ENCODE measurements at regions not wholly inside any gene's neighbourhood (a gene's known extent, or its start where the extent isn't known, plus 50 kb on each side); places are given as distances from the start of the nearest gene placed in this dataset.
"Not testable (repeated sequence)": the region's sequence is repeated elsewhere in the genome, so short reads cannot be mapped to it uniquely, and the experiment has no call there.

- Histone ChIP-seq H3K9me3 (ENCODE audit: insufficient read depth, low read length) (peaks cover 15% of the 10 kb centered on the region; the same call in 1 of the 2 replicates), H3K27me3 (ENCODE audit: insufficient read depth, insufficient read length) (no peaks in the 10 kb centered on the region), H3K4me3 (ENCODE audit: insufficient read length, low read depth) (no peak overlapping the region), H3K36me3 (ENCODE audit: insufficient read depth, insufficient read length, low read length) (no peaks in the 10 kb centered on the region), H3K9ac (ENCODE audit: insufficient read length, low read depth) (no peak overlapping the region), H3K4me1 (ENCODE audit: insufficient read depth, insufficient read length) (no peaks in the 10 kb centered on the region)
- TF ChIP-seq ZNF274 (IDR thresholded peaks at IDR 0.05; ENCODE audit: low read depth, low read length) (no peak), SUZ12 (IDR thresholded peaks at IDR 0.05; ENCODE audit: extremely low read depth, insufficient read depth, insufficient read length) (no peak), YY1 (IDR thresholded peaks at IDR 0.05; ENCODE audit: insufficient read depth, insufficient read length) (no peak)
- no peak for DNase-seq (ENCODE audit: low read depth, low spot score)
These were observed 142.4 kb upstream of the ZNF608 start for GRCh38 chr5:124888622-124889485.

GRCh38 chr5:124889486-124889825, 143.0 kb upstream of the ZNF608 start:
- DNase-seq (ENCODE audit: low read depth, low spot score): no peak
- TF ChIP-seq SUZ12 (IDR thresholded peaks at IDR 0.05; ENCODE audit: extremely low read depth, insufficient read depth, insufficient read length) (no peak), ZNF274 (IDR thresholded peaks at IDR 0.05; ENCODE audit: low read depth, low read length) (no peak), YY1 (IDR thresholded peaks at IDR 0.05; ENCODE audit: insufficient read depth, insufficient read length) (no peak)
- H3K9ac ChIP-seq (ENCODE audit: insufficient read length, low read depth): no peak overlapping the region
- H3K9me3 ChIP-seq (ENCODE audit: insufficient read depth, low read length): peaks cover 15% of the 10 kb centered on the region; the same call in 1 of the 2 replicates
- no peaks in the 10 kb centered on the region for H3K4me1 ChIP-seq (ENCODE audit: insufficient read depth, insufficient read length)
- no peaks in the 10 kb centered on the region for H3K27me3 ChIP-seq (ENCODE audit: insufficient read depth, insufficient read length)
- H3K4me3 ChIP-seq (ENCODE audit: insufficient read length, low read depth): no peak overlapping the region
- H3K36me3 ChIP-seq (ENCODE audit: insufficient read depth, insufficient read length, low read length): no peaks in the 10 kb centered on the region

- no peaks in the 10 kb centered on the region for H3K4me1 ChIP-seq (ENCODE audit: insufficient read depth, insufficient read length)
- no peaks in the 10 kb centered on the region for H3K36me3 ChIP-seq (ENCODE audit: insufficient read depth, insufficient read length, low read length)
- H3K9ac ChIP-seq (ENCODE audit: insufficient read length, low read depth): no peak overlapping the region
- H3K4me3 ChIP-seq (ENCODE audit: insufficient read length, low read depth): no peak overlapping the region
- H3K9me3 ChIP-seq (ENCODE audit: insufficient read depth, low read length): peaks cover 15% of the 10 kb centered on the region; the same call in 1 of the 2 replicates
- no peak for TF ChIP-seq SUZ12 (IDR thresholded peaks at IDR 0.05; ENCODE audit: extremely low read depth, insufficient read depth, insufficient read length)
- no peak for TF ChIP-seq ZNF274 (IDR thresholded peaks at IDR 0.05; ENCODE audit: low read depth, low read length)
- no peak for TF ChIP-seq YY1 (IDR thresholded peaks at IDR 0.05; ENCODE audit: insufficient read depth, insufficient read length)
- no peak for DNase-seq (ENCODE audit: low read depth, low spot score)
- H3K27me3 ChIP-seq (ENCODE audit: insufficient read depth, insufficient read length): no peaks in the 10 kb centered on the region
These were observed 143.4 kb upstream of the ZNF608 start for GRCh38 chr5:124889850-124890249.

GRCh38 chr5:124890442-124890841, 144.0 kb upstream of the ZNF608 start:
- peaks cover 12% of the 10 kb centered on the region; the same call in 1 of the 2 replicates for H3K9me3 ChIP-seq (ENCODE audit: insufficient read depth, low read length)
- H3K9ac ChIP-seq (ENCODE audit: insufficient read length, low read depth); DNase-seq (ENCODE audit: low read depth, low spot score); H3K27me3 ChIP-seq (ENCODE audit: insufficient read depth, insufficient read length); H3K36me3 ChIP-seq (ENCODE audit: insufficient read depth, insufficient read length, low read length); H3K4me1 ChIP-seq (ENCODE audit: insufficient read depth, insufficient read length); H3K4me3 ChIP-seq (ENCODE audit: insufficient read length, low read depth): not testable (repeated sequence)

GRCh38 chr5:124891179-124891578, 144.7 kb upstream of the ZNF608 start:
- H3K27me3 ChIP-seq (ENCODE audit: insufficient read depth, insufficient read length): no peaks in the 10 kb centered on the region
- DNase-seq (ENCODE audit: low read depth, low spot score): no peak
- TF ChIP-seq YY1 (IDR thresholded peaks at IDR 0.05; ENCODE audit: insufficient read depth, insufficient read length) (no peak), SUZ12 (IDR thresholded peaks at IDR 0.05; ENCODE audit: extremely low read depth, insufficient read depth, insufficient read length) (no peak), ZNF274 (IDR thresholded peaks at IDR 0.05; ENCODE audit: low read depth, low read length) (no peak)
- H3K9me3 ChIP-seq (ENCODE audit: insufficient read depth, low read length): peaks cover 8% of the 10 kb centered on the region; the same call in 1 of the 2 replicates
- H3K4me3 ChIP-seq (ENCODE audit: insufficient read length, low read depth): no peak overlapping the region
- no peaks in the 10 kb centered on the region for H3K36me3 ChIP-seq (ENCODE audit: insufficient read depth, insufficient read length, low read length)
- no peak overlapping the region for H3K9ac ChIP-seq (ENCODE audit: insufficient read length, low read depth)
- H3K4me1 ChIP-seq (ENCODE audit: insufficient read depth, insufficient read length): no peaks in the 10 kb centered on the region

GRCh38 chr5:124892185-124892848, 145.9 kb upstream of the ZNF608 start:
- H3K9ac ChIP-seq (ENCODE audit: insufficient read length, low read depth): no peak overlapping the region
- DNase-seq (ENCODE audit: low read depth, low spot score): no peak
- no peaks in the 10 kb centered on the region for H3K4me1 ChIP-seq (ENCODE audit: insufficient read depth, insufficient read length)
- H3K4me3 ChIP-seq (ENCODE audit: insufficient read length, low read depth): no peak overlapping the region
- H3K27me3 ChIP-seq (ENCODE audit: insufficient read depth, insufficient read length): no peaks in the 10 kb centered on the region
- no peaks in the 10 kb centered on the region for H3K36me3 ChIP-seq (ENCODE audit: insufficient read depth, insufficient read length, low read length)
- TF ChIP-seq YY1 (IDR thresholded peaks at IDR 0.05; ENCODE audit: insufficient read depth, insufficient read length) (no peak), SUZ12 (IDR thresholded peaks at IDR 0.05; ENCODE audit: extremely low read depth, insufficient read depth, insufficient read length) (no peak), ZNF274 (IDR thresholded peaks at IDR 0.05; ENCODE audit: low read depth, low read length) (no peak)
- H3K9me3 ChIP-seq (ENCODE audit: insufficient read depth, low read length): peaks cover 8% of the 10 kb centered on the region; the same call in 1 of the 2 replicates

GRCh38 chr5:124894541-124894940, 148.1 kb upstream of the ZNF608 start:
- peaks cover 8% of the 10 kb centered on the region; the same call in 1 of the 2 replicates for H3K9me3 ChIP-seq (ENCODE audit: insufficient read depth, low read length)
- no peaks in the 10 kb centered on the region for H3K36me3 ChIP-seq (ENCODE audit: insufficient read depth, insufficient read length, low read length)
- H3K27me3 ChIP-seq (ENCODE audit: insufficient read depth, insufficient read length): no peaks in the 10 kb centered on the region
- no peak for DNase-seq (ENCODE audit: low read depth, low spot score)
- H3K4me3 ChIP-seq (ENCODE audit: insufficient read length, low read depth): no peak overlapping the region
- H3K4me1 ChIP-seq (ENCODE audit: insufficient read depth, insufficient read length): no peaks in the 10 kb centered on the region
- no peak overlapping the region for H3K9ac ChIP-seq (ENCODE audit: insufficient read length, low read depth)
- TF ChIP-seq ZNF274 (IDR thresholded peaks at IDR 0.05; ENCODE audit: low read depth, low read length): no peak
- TF ChIP-seq YY1 (IDR thresholded peaks at IDR 0.05; ENCODE audit: insufficient read depth, insufficient read length): no peak
- no peak for TF ChIP-seq SUZ12 (IDR thresholded peaks at IDR 0.05; ENCODE audit: extremely low read depth, insufficient read depth, insufficient read length)
